ENCODE measurements at regions not wholly inside any gene's neighbourhood (a gene's known extent, or its start where the extent isn't known, plus 50 kb on each side); places are given as distances from the start of the nearest gene placed in this dataset.

GRCh38 chr10:117697402-117697801 is 154.9 kb downstream of the EMX2 start:
- H3K36me3 ChIP-seq, result no peaks in the 10 kb centered on the region
- H3K27ac ChIP-seq, result no peak overlapping the region
- peaks cover 11 to 23% of the 10 kb centered on the region in 2 experiments for H3K4me1 ChIP-seq (ENCODE audit: control insufficient read depth in 1 of 2, insufficient read depth in 1 of 2, low read depth in 1 of 2, low read length in 1 of 2)
- no peaks in the 10 kb centered on the region for H3K9me3 ChIP-seq
- no peak for TF ChIP-seq CTCF (IDR thresholded peaks at IDR 0.05)
- peaks cover 57% of the 10 kb centered on the region for H3K27me3 ChIP-seq
- no peak overlapping the region for H3K4me3 ChIP-seq (ENCODE audit: low read depth in 1 of 2, low read length in 1 of 2)

GRCh38 chr10:117698809-117699208 is 156.3 kb downstream of the EMX2 start:
- Histone ChIP-seq H3K4me3 (ENCODE audit: low read depth in 1 of 2, low read length in 1 of 2) (no peak overlapping the region), H3K9me3 (no peaks in the 10 kb centered on the region), H3K36me3 (no peaks in the 10 kb centered on the region), H3K27ac (no peak overlapping the region), H3K27me3 (peaks cover 43% of the 10 kb centered on the region), H3K4me1 (ENCODE audit: control insufficient read depth in 1 of 2, insufficient read depth in 1 of 2, low read depth in 1 of 2, low read length in 1 of 2) (peaks cover 18 to 36% of the 10 kb centered on the region in 2 experiments)
- TF ChIP-seq CTCF (IDR thresholded peaks at IDR 0.05), result no peak

- Histone ChIP-seq H3K27me3 (peaks cover 35% of the 10 kb centered on the region), H3K9me3 (no peaks in the 10 kb centered on the region), H3K27ac (no peak overlapping the region), H3K4me1 (ENCODE audit: control insufficient read depth in 1 of 2, insufficient read depth in 1 of 2, low read depth in 1 of 2, low read length in 1 of 2) (peaks cover 25 to 44% of the 10 kb centered on the region in 2 experiments), H3K36me3 (no peaks in the 10 kb centered on the region), H3K4me3 (ENCODE audit: low read depth in 1 of 2, low read length in 1 of 2) (no peak overlapping the region)
- TF ChIP-seq CTCF (IDR thresholded peaks at IDR 0.05), result no peak
Measured at GRCh38 chr10:117699436-117700075, 157.0 kb downstream of the EMX2 start.

- no peak for TF ChIP-seq CTCF (IDR thresholded peaks at IDR 0.05)
- no peaks in the 10 kb centered on the region for H3K9me3 ChIP-seq
Measured at GRCh38 chr10:117710181-117710798, 167.7 kb downstream of the EMX2 start.

GRCh38 chr10:117716889-117717288 is 174.3 kb downstream of the EMX2 start:
- peaks cover 20 to 31% of the 10 kb centered on the region in 2 experiments for H3K4me1 ChIP-seq (ENCODE audit: control insufficient read depth in 1 of 2, insufficient read depth in 1 of 2, low read depth in 1 of 2, low read length in 1 of 2)
- H3K36me3 ChIP-seq, result no peaks in the 10 kb centered on the region
- H3K27me3 ChIP-seq, result peaks cover 66% of the 10 kb centered on the region
- no peaks in the 10 kb centered on the region for H3K9me3 ChIP-seq
- H3K27ac ChIP-seq, result no peak overlapping the region
- H3K4me3 ChIP-seq (ENCODE audit: low read depth in 1 of 2, low read length in 1 of 2), result no peak overlapping the region
- no peak for TF ChIP-seq CTCF (IDR thresholded peaks at IDR 0.05)

More at GRCh38 chr10:117710181-117710798, 167.7 kb downstream of the EMX2 start:
- Histone ChIP-seq H3K4me3 (ENCODE audit: low read depth in 1 of 2, low read length in 1 of 2) (no peak overlapping the region), H3K27me3 (peaks cover 38% of the 10 kb centered on the region), H3K36me3 (no peaks in the 10 kb centered on the region), H3K27ac (no peak overlapping the region), H3K4me1 (ENCODE audit: control insufficient read depth in 1 of 2, insufficient read depth in 1 of 2, low read depth in 1 of 2, low read length in 1 of 2) (peaks cover 5 to 18% of the 10 kb centered on the region in 2 experiments)
